ENCODE measurements at regions not wholly inside any gene's neighbourhood (a gene's known extent, or its start where the extent isn't known, plus 50 kb on each side); places are given as distances from the start of the nearest gene placed in this dataset.

DNA sequence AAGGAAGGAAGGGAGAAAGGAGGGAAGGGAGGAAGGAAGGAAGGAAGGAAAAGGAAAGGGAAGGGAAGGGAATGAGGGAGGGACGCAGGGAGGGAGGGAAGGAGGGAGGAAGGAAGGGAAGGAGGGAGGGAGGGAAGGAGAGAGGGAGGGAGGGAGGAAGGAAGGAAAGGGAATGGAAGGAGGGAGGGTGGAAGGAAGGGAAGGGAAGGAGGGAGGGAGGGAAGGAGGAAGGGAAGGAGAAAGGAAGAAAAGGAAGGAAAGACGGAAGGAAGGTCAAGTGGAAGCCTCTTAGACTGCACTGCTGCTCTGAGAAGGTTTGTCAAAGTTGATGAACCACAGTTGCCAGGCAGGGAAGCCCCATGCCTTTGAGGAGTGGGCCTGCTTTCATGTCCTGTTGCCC lies 324.3 kb upstream of the ZFP64 start:
- H3K9me3 ChIP-seq (ENCODE audit: insufficient read depth, low read length): no peaks in the 10 kb centered on the region
- no peaks in the 10 kb centered on the region for H3K36me3 ChIP-seq (replicated peaks; ENCODE audit: low read depth, low read length)
- H3K9ac ChIP-seq (ENCODE audit: low read length): no peak overlapping the region
- peaks cover 16% of the 10 kb centered on the region for H3K27me3 ChIP-seq (ENCODE audit: low read depth, low read length)
- no peak overlapping the region for H3K4me2 ChIP-seq (ENCODE audit: low read length)
- no peaks in the 10 kb centered on the region for H3K79me2 ChIP-seq (ENCODE audit: low read length)
- H4K20me1 ChIP-seq (ENCODE audit: insufficient read depth, low read length): no peaks in the 10 kb centered on the region
- TF ChIP-seq, protein P1, sequence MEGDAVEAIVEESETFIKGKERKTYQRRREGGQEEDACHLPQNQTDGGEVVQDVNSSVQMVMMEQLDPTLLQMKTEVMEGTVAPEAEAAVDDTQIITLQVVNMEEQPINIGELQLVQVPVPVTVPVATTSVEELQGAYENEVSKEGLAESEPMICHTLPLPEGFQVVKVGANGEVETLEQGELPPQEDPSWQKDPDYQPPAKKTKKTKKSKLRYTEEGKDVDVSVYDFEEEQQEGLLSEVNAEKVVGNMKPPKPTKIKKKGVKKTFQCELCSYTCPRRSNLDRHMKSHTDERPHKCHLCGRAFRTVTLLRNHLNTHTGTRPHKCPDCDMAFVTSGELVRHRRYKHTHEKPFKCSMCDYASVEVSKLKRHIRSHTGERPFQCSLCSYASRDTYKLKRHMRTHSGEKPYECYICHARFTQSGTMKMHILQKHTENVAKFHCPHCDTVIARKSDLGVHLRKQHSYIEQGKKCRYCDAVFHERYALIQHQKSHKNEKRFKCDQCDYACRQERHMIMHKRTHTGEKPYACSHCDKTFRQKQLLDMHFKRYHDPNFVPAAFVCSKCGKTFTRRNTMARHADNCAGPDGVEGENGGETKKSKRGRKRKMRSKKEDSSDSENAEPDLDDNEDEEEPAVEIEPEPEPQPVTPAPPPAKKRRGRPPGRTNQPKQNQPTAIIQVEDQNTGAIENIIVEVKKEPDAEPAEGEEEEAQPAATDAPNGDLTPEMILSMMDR (IDR thresholded peaks at IDR 0.05; ENCODE audit: low read depth, low read length): no peak
- no peak for TF ChIP-seq EZH2phosphoT487 (IDR thresholded peaks at IDR 0.05; ENCODE audit: low read depth)
- no peak overlapping the region for H2AFZ ChIP-seq (ENCODE audit: low read depth, low read length)
- no peaks in the 10 kb centered on the region for H3K4me1 ChIP-seq (ENCODE audit: low read length)
- H3K27ac ChIP-seq (ENCODE audit: low read length): no peak overlapping the region
- H3K4me3 ChIP-seq (ENCODE audit: low read length): no peak overlapping the region

DNA sequence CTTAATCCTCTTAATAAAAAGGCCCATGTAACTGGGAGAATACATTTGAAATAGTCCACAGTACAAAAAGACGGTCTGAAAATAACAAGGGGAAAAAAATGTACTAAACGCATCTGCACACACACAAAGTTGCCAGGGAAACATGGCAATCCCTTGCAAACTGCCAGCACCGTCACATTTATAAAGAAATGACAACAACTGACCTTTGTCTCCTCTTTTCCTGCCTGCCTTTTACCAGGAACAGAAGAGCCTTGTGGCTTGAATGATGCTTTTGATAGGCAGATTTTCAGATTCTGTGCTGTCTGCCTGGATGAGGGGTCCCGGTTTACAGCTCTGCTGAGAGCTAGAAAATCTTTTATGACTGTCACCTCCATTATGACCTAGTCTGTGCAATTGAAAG lies 308.6 kb upstream of the ZFP64 start:
- Histone ChIP-seq H2AFZ (ENCODE audit: low read depth, low read length) (no peak overlapping the region), H3K4me2 (ENCODE audit: low read length) (no peak overlapping the region), H3K79me2 (ENCODE audit: low read length) (no peaks in the 10 kb centered on the region), H3K27me3 (ENCODE audit: low read depth, low read length) (peaks cover 7% of the 10 kb centered on the region; the same call in 1 of the 2 replicates), H3K4me1 (ENCODE audit: low read length) (no peaks in the 10 kb centered on the region), H3K36me3 (replicated peaks; ENCODE audit: low read depth, low read length) (no peaks in the 10 kb centered on the region), H3K9me3 (ENCODE audit: insufficient read depth, low read length) (no peaks in the 10 kb centered on the region), H3K4me3 (ENCODE audit: low read length) (no peak overlapping the region), H3K9ac (ENCODE audit: low read length) (no peak overlapping the region), H3K27ac (ENCODE audit: low read length) (no peak overlapping the region), H4K20me1 (ENCODE audit: insufficient read depth, low read length) (no peaks in the 10 kb centered on the region)
- TF ChIP-seq, protein P1 (IDR thresholded peaks at IDR 0.05; ENCODE audit: low read depth, low read length): no peak
- TF ChIP-seq EZH2phosphoT487 (IDR thresholded peaks at IDR 0.05; ENCODE audit: low read depth): no peak

DNA sequence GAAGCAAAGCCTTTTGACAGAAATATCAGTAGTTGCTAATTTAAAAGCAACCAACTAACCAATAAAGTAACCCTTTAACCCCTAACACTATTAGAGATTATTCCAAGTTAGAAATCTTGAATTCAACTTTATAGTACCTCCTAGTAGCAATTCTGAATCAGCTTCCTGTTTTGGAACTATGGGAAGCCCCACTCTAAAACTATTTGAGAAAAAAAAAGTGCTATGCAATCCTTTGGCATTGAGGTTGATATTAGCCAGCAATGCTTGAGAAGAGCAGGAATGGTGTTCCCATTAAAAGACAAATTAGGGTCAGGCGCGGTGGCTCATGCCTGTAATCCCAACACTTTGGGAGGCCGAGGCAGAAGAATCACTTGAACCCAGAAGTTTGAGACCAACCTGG lies 306.2 kb upstream of the ZFP64 start:
- Histone ChIP-seq H3K27me3 (ENCODE audit: low read depth, low read length) (peaks cover 15% of the 10 kb centered on the region; the same call in 1 of the 2 replicates), H3K9me3 (ENCODE audit: insufficient read depth, low read length) (no peaks in the 10 kb centered on the region), H3K4me3 (ENCODE audit: low read length) (no peak overlapping the region), H3K9ac (ENCODE audit: low read length) (no peak overlapping the region), H3K36me3 (replicated peaks; ENCODE audit: low read depth, low read length) (no peaks in the 10 kb centered on the region), H4K20me1 (ENCODE audit: insufficient read depth, low read length) (no peaks in the 10 kb centered on the region), H3K79me2 (ENCODE audit: low read length) (no peaks in the 10 kb centered on the region), H3K4me1 (ENCODE audit: low read length) (no peaks in the 10 kb centered on the region), H3K4me2 (ENCODE audit: low read length) (no peak overlapping the region), H3K27ac (ENCODE audit: low read length) (no peak overlapping the region), H2AFZ (ENCODE audit: low read depth, low read length) (no peak overlapping the region)
- no peak for TF ChIP-seq EZH2phosphoT487 (IDR thresholded peaks at IDR 0.05; ENCODE audit: low read depth)
- TF ChIP-seq, protein P1 (IDR thresholded peaks at IDR 0.05; ENCODE audit: low read depth, low read length): no peak

DNA sequence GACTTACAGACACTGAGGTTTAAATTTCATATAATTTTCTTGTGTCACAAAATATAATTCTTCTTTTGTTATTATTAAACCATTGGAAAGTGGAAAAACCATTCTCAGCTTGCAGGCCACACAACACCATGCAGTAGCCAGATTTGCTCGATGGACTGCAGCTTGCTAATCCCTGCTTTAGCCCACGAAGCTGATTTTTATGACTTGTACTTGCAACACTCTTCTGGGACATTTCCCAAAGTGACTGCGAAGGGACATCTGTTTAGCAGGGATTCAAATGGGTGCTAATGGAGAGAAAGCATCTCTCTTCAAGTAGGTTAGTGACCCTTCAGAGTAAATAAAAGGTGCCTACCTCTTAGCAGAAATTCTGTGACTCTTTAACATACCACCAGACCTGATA lies 304.6 kb upstream of the ZFP64 start:
- Histone ChIP-seq H3K79me2 (ENCODE audit: low read length) (no peaks in the 10 kb centered on the region), H2AFZ (ENCODE audit: low read depth, low read length) (no peak overlapping the region), H4K20me1 (ENCODE audit: insufficient read depth, low read length) (no peaks in the 10 kb centered on the region), H3K4me2 (ENCODE audit: low read length) (no peak overlapping the region), H3K27me3 (ENCODE audit: low read depth, low read length) (peaks cover 12% of the 10 kb centered on the region; the same call in 1 of the 2 replicates), H3K9ac (ENCODE audit: low read length) (no peak overlapping the region), H3K36me3 (replicated peaks; ENCODE audit: low read depth, low read length) (no peaks in the 10 kb centered on the region), H3K27ac (ENCODE audit: low read length) (no peak overlapping the region), H3K9me3 (ENCODE audit: insufficient read depth, low read length) (no peaks in the 10 kb centered on the region), H3K4me1 (ENCODE audit: low read length) (no peaks in the 10 kb centered on the region), H3K4me3 (ENCODE audit: low read length) (no peak overlapping the region)
- no peak for TF ChIP-seq EZH2phosphoT487 (IDR thresholded peaks at IDR 0.05; ENCODE audit: low read depth)
- TF ChIP-seq, protein P1 (IDR thresholded peaks at IDR 0.05; ENCODE audit: low read depth, low read length): no peak
